ENCODE measurements at regions not wholly inside any gene's neighbourhood (a gene's known extent, or its start where the extent isn't known, plus 50 kb on each side); places are given as distances from the start of the nearest gene placed in this dataset.
"Not testable (repeated sequence)": the region's sequence is repeated elsewhere in the genome, so short reads cannot be mapped to it uniquely, and the experiment has no call there.

- DNase-seq: no peak
Measured at GRCh38 chr5:38148021-38148625, 110.2 kb upstream of the EGFLAM start.

- no peak for DNase-seq
Measured at GRCh38 chr5:38143384-38143783, 115.0 kb upstream of the EGFLAM start.

- no peak for DNase-seq
Measured at GRCh38 chr5:38141665-38142064, 116.7 kb upstream of the EGFLAM start.

- no peak for DNase-seq
Measured at GRCh38 chr5:38138574-38138973, 119.8 kb upstream of the EGFLAM start.

GRCh38 chr5:38135486-38136039 lies 122.8 kb upstream of the EGFLAM start:
- DNase-seq: no peak

DNA sequence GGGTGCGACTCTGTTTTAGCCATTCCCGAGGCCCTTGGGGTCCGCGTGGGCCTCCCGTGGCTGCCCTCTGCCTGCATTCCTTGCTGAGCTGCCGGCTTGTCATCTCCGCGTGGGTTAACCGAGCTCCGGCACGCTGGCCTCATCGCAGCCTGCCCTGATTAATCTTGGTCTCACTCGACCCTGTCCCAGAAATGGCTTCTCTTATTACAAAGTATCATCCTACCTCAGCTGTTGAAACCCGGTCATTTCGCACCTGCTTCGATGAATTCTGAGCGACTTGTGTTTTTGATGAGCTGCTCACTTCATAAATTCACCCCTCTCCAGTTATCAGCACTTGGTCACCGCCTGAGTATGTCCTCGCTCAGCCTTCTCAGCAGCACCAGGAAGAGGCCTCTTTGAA lies 123.5 kb upstream of the EGFLAM start:
- no peak for DNase-seq

DNA sequence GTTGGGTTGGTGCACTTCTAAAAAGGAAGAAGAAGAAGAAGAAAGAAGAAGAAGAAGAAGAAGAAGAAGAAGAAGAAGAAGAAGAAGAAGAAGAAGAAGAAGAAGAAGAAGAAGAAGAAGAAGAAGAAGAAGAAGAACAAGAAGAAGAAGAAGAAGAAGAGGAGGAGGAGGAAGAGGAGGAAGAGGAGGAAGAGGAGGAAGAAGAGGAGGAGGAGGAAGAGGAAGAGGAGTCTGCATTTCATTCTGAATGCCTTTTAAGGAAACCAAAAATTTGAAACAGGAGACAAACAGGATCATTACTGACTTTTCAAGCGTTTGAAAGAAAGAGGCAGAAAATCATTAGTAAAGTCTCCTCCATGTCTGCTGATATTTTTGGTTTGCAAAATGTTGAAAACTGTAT lies 124.1 kb upstream of the EGFLAM start:
- not testable (repeated sequence) for DNase-seq

- DNase-seq: no peak
Measured at GRCh38 chr5:38131686-38132085, 126.7 kb upstream of the EGFLAM start.

DNA sequence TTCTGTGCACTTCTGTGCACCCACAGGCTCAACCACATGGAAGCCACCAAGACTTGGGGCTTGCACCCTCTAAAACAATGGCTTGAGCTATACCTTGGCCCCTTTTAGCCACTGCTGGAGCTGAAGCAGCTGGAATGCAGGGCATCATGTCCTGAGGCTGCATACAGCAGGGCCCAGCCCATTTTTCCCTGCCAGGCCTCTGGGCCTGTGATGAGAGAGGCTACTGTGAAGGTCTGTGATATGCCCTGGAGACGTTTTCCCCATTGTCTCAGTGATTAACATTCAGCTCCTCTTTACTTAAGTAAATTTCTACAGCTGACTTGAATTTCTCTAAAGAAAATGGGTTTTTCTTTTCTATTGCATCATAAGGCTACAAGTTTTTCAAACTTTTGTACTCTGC lies 134.0 kb upstream of the EGFLAM start:
- no peak for DNase-seq

GRCh38 chr5:38121420-38121819 lies 136.9 kb upstream of the EGFLAM start:
- DNase-seq: no peak

DNA sequence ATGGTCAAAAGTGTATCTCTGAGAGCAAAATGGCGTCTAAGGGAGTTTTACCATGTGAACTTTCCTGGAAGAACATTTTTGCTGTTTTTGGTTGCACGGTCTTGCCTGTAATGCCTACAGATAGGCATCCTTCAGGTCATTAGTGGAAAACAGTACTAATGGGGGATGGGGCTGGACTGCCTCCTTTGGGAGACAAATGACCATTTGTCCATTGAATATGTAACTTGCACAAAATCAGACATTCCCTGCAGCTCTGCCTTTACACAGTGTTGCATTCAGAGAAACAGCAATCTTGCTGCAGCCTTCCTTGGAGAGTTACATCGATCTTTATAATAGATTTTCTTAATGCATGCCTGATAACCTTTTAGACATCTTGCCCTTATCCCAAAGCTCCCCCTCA lies 138.5 kb upstream of the EGFLAM start:
- DNase-seq: no peak

GRCh38 chr5:38117784-38118479 lies 140.4 kb upstream of the EGFLAM start:
- no peak for DNase-seq

GRCh38 chr5:38115318-38115827 lies 143.0 kb upstream of the EGFLAM start:
- DNase-seq: no peak

DNA sequence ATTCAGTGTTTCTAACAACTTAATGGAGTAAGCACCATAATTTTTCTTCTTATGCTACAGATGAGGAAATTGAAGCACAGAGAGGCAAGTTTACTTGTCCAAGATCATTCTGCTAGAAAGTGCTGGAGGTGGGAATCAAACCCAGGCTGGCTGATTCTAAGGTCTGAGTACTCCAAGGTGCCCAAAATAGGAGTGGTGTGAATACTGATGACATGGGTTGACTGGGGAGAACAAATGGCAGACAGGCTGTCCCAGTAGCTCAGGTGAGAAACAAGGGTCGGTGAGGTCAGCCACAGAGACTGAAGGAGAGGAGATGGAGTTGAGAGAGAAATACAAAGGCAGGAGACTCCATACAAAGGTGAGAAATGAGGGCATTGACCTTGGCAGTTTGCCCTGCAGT lies 144.5 kb upstream of the EGFLAM start:
- DNase-seq: no peak

DNA sequence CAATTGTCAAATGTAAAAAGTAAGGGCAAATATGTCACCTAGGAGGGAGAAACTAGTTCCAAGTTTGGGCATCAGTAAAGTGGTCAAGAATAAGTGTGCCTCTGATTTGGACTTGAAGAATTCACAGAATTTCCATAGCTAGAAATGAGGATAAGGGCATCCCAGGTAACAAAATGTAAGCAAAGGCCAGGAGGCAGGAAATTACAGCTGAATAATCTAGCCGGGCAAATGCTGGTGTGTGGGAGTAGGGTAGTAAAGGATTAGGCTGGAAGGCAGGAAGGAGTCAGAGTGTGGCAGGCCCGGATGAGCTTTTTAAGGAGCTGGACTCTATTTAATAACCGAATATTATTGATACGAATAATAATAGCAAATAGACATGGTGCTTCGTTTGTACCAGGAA lies 144.9 kb upstream of the EGFLAM start:
- DNase-seq: no peak

- no peak for DNase-seq
Measured at GRCh38 chr5:38112938-38113337, 145.4 kb upstream of the EGFLAM start.

GRCh38 chr5:38110130-38110529 lies 148.2 kb upstream of the EGFLAM start:
- no peak for DNase-seq

- DNase-seq: no peak
Measured at GRCh38 chr5:38107096-38107495, 151.3 kb upstream of the EGFLAM start.

DNA sequence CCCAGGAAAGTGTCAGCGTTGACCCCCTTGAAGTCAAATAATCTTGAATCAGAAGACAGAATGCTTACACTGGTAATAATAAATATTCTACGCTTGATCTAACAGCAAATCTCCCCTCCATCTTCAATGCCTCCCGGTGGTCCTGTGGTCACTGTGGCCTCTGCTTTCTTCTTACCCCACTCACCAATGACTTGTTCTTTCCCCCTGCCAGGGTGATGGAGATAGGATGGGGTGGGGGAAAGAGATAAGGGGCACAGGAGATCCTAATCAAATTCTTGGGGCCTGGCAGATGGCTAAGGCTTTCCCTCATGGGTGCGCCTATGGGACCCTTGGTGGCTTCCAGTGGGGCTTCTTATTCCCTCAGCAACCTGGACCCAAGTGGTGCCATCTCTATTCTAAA lies 152.6 kb upstream of the EGFLAM start:
- no peak for DNase-seq

DNA sequence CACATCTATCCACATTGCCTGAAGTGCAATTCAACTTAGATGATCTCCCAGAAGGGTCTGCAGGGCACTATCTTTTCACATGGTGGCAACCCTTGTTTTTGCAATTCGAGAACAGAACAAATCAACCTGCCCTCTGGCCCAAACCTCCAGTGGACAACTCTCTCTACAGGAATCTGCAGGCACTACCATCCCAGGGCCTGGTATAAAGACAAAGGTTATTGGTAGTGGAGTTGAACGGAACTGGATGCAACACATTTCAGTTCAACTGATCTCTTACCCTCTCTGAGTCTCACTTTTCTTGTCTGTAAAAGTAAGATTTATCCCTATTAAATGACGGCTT lies 153.2 kb upstream of the EGFLAM start:
- DNase-seq: no peak

- DNase-seq: no peak
Measured at GRCh38 chr5:38104497-38105230, 153.7 kb upstream of the EGFLAM start.

DNA sequence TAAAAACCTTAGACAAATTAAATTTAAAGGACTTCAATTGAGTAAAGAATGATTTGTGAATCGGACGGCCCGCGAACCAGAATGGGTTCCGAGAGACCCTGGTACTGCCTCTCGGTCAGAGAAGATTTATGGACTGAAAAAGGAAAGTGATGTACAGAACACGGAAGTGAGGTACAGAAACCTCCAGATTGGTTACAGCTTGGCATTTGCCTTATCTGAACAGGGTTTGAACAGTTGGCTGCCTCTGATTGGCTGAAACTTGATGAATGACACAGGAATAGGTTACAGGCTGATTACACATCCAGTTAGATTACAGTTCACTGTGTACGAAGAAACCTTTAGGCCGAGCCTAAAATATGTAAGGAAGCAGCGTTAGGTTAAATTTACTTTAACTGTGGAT lies 156.5 kb upstream of the EGFLAM start:
- no peak for DNase-seq

DNA sequence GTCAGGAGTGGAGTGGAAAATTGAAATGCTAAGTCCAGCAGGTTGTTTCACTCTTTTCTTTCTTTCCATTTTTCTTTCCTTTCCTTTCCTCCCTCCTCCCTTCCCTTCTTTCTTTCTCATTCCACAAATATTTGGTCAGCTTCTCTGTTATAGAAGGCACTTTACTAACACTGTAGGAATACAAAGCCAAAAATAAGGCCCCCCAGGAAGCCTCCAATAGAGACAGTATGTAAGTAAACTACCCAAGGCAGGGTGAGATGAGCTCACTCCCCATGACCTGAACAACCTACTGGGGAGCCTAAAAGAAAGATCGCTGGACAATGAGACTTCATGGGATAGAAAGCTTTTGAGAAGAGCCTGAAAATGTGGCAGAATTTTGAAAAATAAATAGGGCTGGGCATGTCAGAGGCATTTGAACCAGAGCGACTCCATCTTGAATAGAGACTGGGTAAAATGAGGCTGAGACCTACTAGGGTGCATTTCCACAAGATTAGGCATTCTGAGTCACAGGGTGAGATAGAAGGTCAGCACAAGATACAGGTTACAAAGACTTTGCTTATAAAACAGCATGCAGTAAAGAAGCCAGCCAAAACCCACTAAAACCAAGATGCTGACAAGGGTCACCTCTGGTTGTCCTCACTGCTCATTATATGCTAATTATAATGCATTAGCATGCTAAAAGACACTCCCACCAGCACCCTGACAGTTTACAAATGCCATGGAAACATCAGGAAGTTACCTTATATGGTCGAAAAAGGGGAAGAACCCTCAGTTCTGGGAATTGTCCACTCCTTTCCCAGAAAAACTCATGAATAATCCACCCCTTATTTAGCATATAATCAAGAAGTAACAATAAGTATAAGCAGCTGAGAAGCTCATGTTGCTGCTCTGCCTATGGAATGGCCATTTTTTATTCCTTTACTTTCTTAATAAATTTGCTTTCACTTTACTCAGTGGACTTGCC lies 158.9 kb upstream of the EGFLAM start:
- DNase-seq: no peak
